GOT3 (cell line): ENCODE measurements at regions not wholly inside any gene's neighbourhood (a gene's known extent, or its start where the extent isn't known, plus 50 kb on each side); places are given as distances from the start of the nearest gene placed in this dataset.
"Not testable (repeated sequence)": the region's sequence is repeated elsewhere in the genome, so short reads cannot be mapped to it uniquely, and the experiment has no call there.

Source experiments
- DNase-seq: peaks from one replicate; lab custom pipeline; 2025; ENCODE audit warnings: mixed read lengths; lab: John Stamatoyannopoulos, UW

DNA sequence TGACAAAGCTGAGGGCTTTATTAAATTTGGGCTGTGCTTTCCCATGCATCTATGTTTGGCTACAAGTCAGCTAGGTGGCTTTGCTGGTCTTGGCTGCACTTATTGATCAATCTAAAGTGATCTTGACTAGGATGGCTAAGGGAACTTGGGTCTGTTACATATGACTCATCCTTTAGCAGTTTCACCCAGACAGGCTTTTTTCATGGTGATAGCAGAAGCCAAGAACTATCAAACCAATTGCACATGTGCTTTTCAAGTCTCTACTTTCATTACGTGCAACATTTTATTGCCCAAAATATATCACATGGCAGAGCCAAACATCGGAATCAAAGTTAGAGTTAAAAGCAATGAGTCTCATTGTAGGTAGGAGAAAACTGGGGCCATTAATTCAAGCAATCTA lies 626.3 kb downstream of the TENT5A start:
- DNase-seq, result no peak

DNA sequence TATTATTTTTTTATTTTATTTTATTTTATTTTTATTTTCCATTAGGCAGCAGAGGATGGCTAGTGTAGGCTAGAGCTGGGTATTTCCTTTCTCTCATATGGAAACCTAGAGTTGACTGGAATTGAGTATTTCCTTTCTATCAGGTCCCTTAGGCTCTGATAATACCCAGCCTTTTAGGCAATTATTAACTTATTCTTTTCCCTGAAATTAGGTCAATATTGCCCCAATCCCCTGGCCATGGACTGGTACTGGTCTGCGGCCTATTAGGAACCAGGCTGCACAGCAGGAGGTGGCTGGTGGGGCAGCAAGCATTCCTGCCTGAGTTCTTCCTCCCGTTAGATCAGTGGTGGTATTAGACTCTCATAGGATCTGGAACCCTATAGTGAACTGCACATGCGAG lies 632.2 kb downstream of the TENT5A start:
- no peak for DNase-seq

DNA sequence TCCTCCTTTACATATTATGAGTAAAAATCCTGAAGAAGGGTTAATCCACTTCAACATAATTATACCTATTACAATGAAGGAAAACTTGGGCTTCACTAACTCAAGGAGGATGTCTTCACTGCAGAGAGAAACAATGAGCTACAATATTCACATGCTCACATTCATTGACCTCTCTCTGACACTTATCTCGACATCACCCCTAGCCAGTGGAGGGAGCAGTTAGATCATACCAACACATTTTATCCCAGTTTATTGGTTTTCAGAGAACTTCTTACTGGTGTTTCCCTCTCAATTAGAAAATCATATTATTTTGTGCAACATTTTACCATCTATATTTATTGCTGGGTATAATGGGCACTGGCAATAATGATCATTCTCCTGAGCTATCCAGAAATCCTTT lies 646.5 kb downstream of the TENT5A start:
- no peak for DNase-seq

DNA sequence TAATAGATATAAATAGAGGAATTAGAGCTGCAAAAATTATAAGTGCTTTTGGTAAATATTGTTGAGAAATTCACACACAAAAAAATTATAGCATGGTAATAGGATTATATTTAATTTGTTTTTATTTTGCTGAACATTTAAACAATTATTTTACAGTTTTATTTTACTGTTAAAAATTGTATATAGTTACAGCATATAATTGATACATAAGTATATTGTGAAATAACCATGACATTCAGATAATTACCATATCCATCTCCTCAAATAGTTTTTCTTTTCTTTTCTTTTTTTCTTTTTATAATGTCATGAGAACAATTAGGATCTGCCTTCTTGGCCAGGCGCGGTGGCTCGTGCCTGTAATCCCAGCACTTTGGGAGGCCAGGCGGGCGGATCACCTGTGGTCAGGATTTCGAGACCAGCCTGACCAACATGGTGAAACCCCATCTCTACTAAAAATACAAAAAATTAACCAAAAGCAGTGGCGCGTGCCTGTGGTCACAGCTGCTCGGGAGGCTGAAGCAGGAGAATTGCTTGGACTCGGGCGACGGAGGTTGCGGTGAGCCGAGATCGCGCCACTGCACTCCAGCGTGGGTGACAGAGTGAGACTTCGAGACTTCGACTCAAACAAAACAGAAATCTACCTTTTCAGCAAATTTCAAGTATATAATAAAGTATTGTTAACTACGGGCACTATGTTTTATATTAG lies 654.2 kb downstream of the TENT5A start:
- DNase-seq, result no peak

DNA sequence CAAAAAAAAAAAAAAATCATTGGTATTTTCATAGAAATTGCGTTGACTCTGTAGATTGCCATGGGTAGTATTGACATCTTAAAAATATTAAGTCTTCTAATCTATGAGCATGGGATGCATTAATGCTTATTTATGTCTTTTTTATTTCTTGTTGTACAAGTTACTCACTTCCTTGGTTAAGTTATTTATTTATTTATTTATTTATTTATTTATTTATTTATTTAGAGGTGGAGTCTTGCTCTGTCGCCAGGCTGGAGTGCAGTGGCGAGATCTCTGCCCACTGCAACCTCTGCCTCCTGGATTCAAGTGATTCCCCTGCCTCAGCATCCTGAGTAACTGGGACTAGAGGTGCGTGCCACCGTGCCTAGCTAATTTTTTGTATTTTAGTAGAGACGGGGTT lies 656.0 kb downstream of the TENT5A start:
- DNase-seq, result not testable (repeated sequence)

DNA sequence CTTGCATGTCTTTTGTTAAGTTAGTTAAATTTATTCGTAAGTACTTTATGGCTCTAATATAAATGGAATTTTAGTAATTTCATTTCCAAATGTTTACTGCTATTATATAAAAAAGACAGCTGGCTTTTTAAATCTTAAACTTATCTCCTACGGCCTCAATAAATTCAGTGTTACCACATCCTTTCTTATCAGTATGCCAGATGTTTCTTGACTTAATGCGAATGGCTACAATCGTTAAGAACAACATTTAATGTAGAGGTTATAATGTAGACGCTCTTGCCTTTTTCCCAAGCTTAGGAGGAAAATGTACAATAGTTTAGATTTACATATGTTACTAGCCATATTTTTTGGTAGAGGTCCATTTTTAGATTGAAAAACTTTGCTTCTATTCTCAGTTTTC lies 659.4 kb downstream of the TENT5A start:
- DNase-seq, result no peak

DNA sequence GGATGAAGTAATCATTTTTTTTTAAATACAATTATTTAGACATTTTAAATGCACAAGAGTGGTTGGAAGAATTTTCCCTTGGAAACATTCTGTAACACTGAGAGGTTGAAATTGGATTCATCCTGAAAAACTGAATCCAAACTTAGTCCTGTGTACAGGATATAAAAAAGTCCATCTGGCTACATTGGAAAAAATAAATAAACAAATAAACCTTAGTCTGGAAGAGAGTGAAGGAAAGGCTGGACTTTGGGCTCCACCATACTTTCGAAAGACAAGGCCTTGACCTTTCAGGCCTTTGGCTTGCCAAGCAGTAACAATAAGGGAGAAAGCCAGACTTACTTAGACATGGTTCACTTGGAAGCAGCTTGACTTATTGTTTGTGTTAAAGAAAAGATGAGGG lies 664.3 kb downstream of the TENT5A start:
- no peak for DNase-seq

DNA sequence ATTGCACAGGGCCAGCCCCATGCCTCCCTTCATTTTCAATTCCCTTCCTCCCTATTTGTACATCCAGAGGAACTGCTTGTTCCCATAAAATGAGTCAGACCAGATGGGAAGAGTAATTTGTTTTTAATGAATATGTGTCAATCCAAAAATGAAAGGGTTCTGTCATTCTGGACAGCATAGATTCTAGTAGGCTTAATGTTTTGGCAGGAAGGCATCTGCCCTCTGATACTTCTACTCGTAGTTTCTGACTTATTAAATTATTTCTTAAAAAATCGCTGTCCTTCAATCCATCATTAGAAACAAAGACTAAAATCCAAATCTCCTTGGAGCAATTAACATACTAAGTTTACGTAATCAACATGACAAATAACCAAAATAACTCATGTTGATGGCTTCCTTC lies 665.5 kb downstream of the TENT5A start:
- DNase-seq, result no peak

DNA sequence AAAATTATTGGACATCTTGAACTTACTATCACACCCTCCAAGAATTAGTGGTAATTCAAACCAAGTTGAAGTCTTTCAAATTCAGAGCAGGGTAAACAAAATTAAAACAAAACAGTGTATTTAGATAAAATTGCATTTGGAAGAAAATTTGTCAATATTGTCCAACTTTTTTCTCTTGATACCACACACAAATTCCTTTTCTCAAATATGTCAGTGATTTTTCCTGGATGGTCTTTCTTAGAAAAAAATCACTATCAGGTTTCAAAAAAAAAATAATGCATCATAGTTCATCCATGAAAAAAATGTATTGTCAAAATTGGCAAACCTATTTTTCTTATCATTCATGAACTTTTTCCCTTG lies 667.1 kb downstream of the TENT5A start:
- DNase-seq, result no peak

DNA sequence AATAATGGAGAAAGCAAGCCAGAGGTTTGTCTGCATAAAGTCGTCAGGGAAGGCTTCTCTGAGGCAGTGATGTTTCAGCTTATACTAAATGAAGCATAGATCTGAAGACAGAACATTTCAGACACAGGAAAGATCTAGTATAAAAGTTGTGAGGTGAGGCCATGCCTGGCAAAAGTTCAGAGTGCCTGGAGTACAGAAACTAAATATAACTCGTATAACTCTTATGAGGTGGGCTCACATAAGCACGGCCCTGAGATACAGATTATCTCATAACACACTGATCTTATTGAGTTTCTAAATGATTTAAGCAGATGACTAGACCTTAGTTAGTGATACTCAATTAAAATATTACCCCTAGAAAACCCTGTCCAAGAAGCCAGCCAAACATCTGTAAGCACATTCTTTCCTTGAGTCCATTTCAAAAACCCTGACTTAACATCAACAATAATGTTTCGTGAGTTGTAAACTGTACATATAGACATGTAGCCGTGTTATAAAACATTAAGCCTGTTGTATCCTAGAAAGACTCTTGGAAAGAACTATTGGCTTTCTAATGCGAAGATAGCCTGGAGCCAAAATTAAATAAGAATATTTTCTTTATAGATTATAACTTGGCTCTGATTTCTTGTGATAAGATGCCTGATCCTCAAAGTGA lies 667.6 kb downstream of the TENT5A start:
- no peak for DNase-seq

DNA sequence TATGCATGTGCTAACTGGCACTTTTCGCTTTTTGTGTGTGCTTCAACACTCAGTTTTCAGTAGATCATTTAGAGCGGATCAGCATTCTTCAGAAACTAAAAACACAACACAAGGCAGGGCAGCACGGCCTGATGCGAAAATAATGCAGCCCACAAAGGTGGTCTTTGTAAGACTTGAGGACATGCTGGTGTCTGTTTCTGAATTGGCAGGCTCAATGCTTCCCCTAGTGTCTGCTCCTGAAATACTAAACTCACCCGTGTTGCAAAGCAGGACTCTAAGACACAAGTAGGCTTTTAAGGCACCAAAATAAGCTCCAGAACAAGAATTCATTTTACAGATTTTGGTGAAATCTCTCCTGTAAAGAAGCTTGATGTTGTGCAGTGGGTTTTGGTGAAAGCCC lies 676.5 kb downstream of the TENT5A start:
- no peak for DNase-seq

DNA sequence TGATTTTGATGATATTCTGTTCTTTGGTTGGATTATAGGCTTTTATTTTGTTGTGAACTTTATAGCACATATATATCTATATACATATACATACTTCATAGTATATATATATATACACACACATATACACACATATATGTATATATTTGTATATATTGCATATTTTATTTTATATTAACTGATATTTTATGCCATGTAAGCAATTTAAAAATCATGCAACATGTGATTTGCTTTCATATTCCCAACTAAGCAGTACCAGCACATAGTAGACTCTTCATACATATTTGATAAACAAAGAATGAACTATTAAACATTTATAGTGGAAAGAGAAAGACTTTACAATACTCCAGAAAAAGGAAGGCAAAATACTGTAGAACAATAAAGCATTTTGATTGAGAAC lies 679.2 kb downstream of the TENT5A start:
- DNase-seq, result no peak

DNA sequence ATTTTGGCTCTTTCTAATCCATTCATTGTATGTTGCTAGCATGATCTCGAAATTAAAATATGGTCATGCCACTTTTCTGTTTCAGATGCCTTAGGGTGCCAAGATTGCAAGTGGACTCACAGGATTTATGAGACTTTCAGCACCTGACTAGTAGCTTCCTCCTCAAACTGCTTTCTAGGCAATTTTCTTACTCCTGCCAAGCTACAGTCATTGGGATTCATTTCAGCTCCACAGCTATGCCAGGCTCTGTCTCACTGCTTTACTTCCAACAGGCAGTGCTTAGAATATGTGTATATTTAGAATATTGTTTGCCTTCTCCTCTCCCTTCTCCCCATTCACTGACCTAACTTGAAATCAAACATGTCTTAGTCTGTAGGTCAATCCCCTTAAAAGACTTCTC lies 681.4 kb downstream of the TENT5A start:
- DNase-seq, result no peak

DNA sequence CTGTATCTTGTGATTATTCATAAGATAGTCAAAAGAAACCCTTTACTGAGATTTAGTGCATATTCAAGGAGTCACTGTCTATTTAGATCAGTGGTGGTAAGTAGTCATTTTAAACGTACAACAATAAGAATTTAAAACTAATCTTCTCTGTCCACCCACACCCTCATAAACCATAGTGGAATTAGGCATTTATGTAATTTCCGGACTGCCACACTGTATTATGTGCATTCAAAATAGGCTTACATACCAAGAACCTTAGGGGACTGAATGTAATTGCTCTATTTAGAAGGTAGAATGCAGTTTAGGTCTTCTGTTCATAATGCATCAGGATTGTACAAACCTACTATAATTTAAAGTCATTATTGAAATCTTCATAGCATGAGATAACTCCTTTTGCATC lies 685.4 kb downstream of the TENT5A start:
- DNase-seq, result no peak

DNA sequence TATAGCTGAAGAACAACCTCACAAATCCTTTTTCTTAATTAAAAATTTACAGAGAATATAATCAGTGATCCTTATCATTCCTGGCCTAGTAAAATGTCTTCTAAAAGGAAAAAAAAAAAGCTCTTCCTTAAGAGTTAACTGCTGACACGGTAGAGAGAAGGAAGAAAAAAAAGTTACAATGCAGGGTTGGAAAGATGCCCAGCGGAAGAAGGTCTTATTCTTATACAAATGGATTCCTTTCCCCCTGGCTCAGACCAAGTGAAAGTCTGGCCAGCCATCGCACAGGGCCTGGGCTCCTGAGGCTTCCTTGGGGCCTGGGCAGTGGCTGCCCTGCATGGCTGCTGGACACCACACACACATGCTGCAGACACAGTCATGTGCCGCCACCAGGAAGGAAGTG lies 688.6 kb downstream of the TENT5A start:
- DNase-seq, result no peak

DNA sequence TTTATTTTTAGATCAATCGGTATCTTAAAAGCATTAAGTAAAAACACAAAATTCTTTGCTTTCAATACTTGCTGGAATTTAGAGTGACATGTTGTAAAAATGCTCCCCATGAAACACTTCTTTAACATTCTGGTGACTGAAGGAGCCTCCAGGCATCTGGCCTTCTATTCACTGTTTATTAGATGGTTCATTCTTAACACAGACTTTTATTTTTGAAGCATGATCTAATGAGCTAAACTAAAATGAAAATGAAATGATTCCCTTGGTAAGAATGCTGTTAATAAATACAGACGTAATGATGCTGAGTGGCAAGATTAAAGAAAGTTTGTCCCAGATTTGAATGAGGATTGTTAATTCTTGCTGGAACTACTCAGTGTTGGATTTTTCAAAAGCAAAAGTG lies 698.4 kb downstream of the TENT5A start:
- DNase-seq, result no peak

DNA sequence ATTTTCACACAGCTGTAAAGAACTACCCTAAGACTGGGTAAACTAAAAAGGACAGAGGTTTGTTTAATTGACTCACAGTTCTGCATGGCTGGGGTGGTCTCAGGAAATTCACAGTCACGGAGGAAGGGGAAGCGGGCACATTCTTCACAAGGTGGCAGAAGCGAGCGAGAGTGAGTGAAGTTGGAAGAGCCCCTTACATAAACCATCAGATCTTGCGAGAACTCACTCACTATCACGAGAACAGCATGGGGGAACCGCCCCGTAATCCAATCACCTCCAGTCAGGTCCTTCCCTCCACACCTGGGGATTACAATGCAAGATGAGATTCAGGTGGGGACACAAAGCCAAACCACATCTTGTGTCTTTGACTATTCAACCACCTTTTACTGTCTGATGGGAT lies 700.5 kb downstream of the TENT5A start:
- no peak for DNase-seq

DNA sequence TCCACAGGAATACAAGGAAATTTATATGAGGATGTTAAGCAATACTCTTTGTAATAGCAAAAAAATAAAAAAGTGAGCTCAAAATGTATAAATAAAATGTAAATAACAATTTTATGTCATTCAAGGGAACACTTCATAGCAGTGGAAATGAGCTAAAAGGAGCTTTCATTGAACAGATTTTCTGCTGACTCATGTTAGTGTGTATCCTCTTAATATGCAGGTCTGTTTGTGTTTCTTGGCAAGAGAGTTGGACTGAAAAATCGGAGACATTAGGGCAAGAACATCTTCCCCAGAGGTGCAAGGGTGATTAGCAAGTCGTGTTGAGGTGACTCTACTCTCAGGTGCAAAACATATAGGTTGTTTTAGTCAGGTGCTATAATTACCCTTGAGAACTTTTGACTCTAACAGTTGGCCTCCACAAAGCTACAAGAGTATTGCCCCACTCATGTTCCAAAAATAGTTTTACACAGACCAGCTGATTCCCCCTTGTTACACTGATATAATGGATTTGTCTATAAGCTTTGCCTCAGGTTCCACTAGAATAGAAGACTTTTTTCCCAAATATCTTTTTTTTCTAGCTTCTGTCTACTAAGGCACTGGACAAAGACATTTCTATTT lies 702.9 kb downstream of the TENT5A start:
- no peak for DNase-seq

DNA sequence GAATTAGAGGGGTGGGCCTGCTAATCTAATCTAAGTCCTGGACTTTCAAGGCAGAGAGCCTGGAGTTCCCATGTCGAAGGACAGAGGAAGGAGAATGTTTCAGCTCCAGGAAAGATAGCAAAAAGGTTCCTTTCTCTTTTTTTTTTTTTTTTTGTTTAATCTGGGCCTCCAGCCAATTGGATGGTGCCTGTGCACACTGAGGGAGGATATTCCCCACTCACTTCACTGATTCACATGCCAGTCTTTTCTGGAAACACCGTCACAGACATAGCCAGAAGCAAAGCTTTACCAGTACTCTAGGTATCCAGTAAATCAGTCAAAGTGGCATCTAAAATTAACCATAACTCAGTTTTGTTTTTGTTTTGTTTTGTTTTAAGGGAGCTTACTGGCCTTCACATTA lies 721.1 kb downstream of the TENT5A start:
- DNase-seq, result no peak

DNA sequence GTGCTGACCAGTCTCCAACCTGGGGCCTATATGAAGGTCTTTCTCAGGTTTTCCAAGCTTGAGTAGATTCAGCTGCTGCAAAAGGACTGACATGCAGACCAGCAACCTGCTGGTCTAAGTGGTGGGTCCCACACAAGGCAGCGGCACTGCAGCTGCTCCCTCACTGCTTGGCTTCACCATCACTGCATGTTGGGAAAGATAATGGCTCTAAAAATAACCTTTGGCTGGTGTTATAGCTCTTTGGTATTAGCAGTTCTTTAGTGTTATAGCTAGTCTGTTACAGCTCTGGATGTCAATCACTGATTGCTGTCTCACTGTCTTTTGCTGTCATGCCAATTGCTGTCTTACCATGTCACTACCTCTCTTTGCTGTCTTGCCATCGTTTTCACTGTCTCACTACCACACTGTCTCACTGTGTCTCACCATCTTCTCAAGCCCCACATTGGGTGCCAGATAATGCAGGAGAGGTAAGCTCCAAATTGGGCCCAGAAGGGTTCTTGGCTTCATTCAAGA lies 726.4 kb downstream of the TENT5A start:
- no peak for DNase-seq

DNA sequence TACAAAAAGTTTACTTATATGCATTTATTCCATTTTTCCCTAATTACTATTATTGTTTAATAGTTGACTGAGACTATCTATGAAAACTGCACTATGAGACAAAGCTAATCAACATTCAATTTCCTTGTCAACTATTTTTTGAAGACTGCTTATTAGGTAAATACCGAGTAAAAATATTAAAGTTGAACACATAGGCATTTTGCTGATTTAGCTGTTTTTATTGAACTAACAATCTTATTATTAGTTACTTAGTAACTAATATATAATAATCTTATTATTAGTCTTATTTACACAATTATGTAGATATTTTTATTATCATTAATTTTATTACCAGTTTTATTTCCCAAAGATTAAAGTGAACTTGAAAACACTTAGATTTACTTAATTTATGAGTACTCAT lies 728.8 kb downstream of the TENT5A start:
- DNase-seq, result no peak

DNA sequence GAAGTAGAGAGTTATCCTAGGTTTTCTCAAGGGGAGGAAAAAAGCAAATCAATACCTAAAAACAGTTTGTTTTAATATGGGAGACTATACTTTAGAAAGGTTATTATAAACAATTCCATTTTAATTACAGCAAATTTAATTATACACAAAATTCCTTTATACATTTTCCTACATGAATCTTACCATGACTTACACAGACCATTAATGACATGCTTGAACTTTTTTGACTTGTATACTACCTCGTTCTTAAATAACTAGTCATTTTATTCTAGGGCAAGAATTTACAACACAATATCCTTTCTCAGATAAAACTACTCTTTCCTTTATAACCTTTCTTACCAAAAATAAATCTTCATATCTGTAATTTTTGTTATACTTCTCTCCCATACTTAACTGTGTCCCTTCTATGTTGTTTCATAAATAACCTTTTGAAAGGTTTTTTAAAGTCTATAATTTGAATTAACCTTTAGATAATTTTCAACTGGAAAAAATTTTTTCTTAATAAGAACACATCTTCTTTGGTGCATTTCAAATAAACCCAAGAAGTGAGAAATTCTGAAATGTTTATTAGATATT lies 729.4 kb downstream of the TENT5A start:
- DNase-seq, result no peak

DNA sequence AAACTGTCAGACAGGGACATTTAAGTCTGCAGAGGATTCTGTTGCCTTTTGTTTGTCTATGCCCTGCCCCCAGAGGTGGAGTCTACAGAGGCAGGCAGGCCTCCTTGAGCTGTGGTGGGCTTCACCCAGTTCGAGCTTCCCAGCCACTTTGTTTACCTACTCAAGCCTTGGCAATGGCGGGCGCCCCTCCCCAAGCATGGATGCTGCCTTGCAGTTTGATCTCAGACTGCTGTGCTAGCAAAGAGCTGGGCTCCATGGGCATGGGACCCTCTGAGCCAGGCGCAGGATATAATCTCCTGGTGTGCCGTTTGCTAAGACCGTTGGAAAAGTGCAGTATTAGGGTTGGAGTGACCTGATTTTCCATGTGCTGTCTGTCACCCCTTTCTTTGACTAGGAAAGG lies 734.9 kb downstream of the TENT5A start:
- DNase-seq, result not testable (repeated sequence)
